ENCODE measurements at regions not wholly inside any gene's neighbourhood (a gene's known extent, or its start where the extent isn't known, plus 50 kb on each side); places are given as distances from the start of the nearest gene placed in this dataset.
A peak's percentile ranks its signal among the peaks of the same experiment; 100 is the strongest.

GRCh38 chr11:33606762-33607161 lies 93.9 kb downstream of the C11orf91 start:
- ATAC-seq (replicated peaks in 6 of 8) = no peak
- in situ Hi-C loops (cut with MboI; ENCODE audit: low pct_unique_long_range_greater_than_20kb in 2 of 9, low sequenced_read_pairs in 9 of 9, unreplicated experiment in 9 of 9) = no loop called here
- Histone ChIP-seq H3K4me1 (replicated peaks in 1 of 2) (no peaks in the 10 kb centered on the region), H3K4me3 (no peak overlapping the region), H3K27ac (no peak overlapping the region)
- WGBS, 10 experiments = 47 to 100% (median 86%) methylated on average over 2 to 6 of the region's 10 CpGs; no CpG with 5 or more reads in 5 of the 10 experiments

DNA sequence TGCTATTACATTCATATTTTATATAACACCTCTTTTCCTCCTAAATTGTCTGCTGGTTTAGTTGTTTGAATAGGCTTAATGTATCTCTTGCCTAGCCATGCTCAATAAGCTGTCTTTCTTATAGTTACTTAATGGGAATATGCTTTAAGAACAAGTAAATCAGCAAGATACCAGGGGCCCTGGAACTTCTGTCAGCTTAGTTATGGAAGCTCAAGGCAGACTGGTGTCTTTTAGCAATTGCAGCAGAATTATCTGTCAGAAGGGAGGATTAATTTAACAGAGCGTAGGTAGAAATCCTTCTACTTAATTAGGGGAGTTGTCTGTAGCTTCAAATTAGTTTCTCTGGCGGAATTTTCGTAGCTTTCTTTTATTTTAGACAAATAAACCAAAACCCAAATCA lies 94.9 kb downstream of the C11orf91 start:
- Histone ChIP-seq H3K4me3 (no peak overlapping the region), H3K27ac (no peak overlapping the region), H3K4me1 (replicated peaks in 1 of 2) (no peaks in the 10 kb centered on the region)
- 37 to 97% (median 86%) methylated on average over 1 to 3 of the region's 3 CpGs; no CpG with 5 or more reads in 1 of the 10 experiments for WGBS, 10 experiments
- no peak for ATAC-seq (replicated peaks in 6 of 8)
- in situ Hi-C loops (cut with MboI; ENCODE audit: low pct_unique_long_range_greater_than_20kb in 2 of 9, low sequenced_read_pairs in 9 of 9, unreplicated experiment in 9 of 9) = no loop called here

- H3K27ac ChIP-seq = peak overlapping the region in 1 of 2 donors; percentile 79
- ATAC-seq (replicated peaks in 6 of 8) = peak in 5 of 8 experiments; percentile 98 to 99 (median 99)
- peaks cover 13 to 21% of the 10 kb centered on the region in 2 donors for H3K4me1 ChIP-seq (replicated peaks in 1 of 2)
- in situ Hi-C loops (cut with MboI; ENCODE audit: low pct_unique_long_range_greater_than_20kb in 2 of 9, low sequenced_read_pairs in 9 of 9, unreplicated experiment in 9 of 9) = no loop called here
- 0 to 65% (median 41%) methylated on average over 1 to 11 of the region's 19 CpGs; no CpG with 5 or more reads in 2 of the 10 experiments for WGBS, 10 experiments
- H3K4me3 ChIP-seq = peak overlapping the region in 1 of 5 donors; percentile 5
Measured at GRCh38 chr11:33598426-33599069, 102.1 kb downstream of the C11orf91 start.

- ATAC-seq (replicated peaks in 6 of 8) = no peak
- no peak overlapping the region for H3K4me3 ChIP-seq
- H3K4me1 ChIP-seq (replicated peaks in 1 of 2) = peaks cover 13 to 16% of the 10 kb centered on the region in 2 donors
- in situ Hi-C loops (cut with MboI; ENCODE audit: low pct_unique_long_range_greater_than_20kb in 2 of 9, low sequenced_read_pairs in 9 of 9, unreplicated experiment in 9 of 9) = no loop called here
- H3K27ac ChIP-seq = no peak overlapping the region
Measured at GRCh38 chr11:33594188-33594587, 106.4 kb downstream of the C11orf91 start.

GRCh38 chr11:33590441-33590840 lies 110.2 kb downstream of the C11orf91 start:
- Histone ChIP-seq H3K27ac (no peak overlapping the region), H3K4me1 (replicated peaks in 1 of 2) (no peaks in the 10 kb centered on the region), H3K4me3 (no peak overlapping the region)
- ATAC-seq (replicated peaks in 6 of 8) = no peak
- WGBS, 10 experiments = 68 to 100% (median 91%) methylated on average over 1 to 4 of the region's 4 CpGs; no CpG with 5 or more reads in 1 of the 10 experiments
- in situ Hi-C loops (cut with MboI; ENCODE audit: low pct_unique_long_range_greater_than_20kb in 2 of 9, low sequenced_read_pairs in 9 of 9, unreplicated experiment in 9 of 9) = no loop called here

- H3K4me3 ChIP-seq = no peak overlapping the region
- no peak for ATAC-seq (replicated peaks in 6 of 8)
- no peaks in the 10 kb centered on the region for H3K4me1 ChIP-seq (replicated peaks in 1 of 2)
- no peak overlapping the region for H3K27ac ChIP-seq
- 72 to 100% (median 77%) methylated on average over 1 to 4 of the region's 4 CpGs for WGBS, 10 experiments
- in situ Hi-C loops (cut with MboI; ENCODE audit: low pct_unique_long_range_greater_than_20kb in 2 of 9, low sequenced_read_pairs in 9 of 9, unreplicated experiment in 9 of 9) = no loop called here
Measured at GRCh38 chr11:33588056-33588455, 112.6 kb downstream of the C11orf91 start.

GRCh38 chr11:33585586-33586209 lies 114.9 kb downstream of the C11orf91 start:
- H3K4me3 ChIP-seq = no peak overlapping the region
- in situ Hi-C loops (cut with MboI; ENCODE audit: low pct_unique_long_range_greater_than_20kb in 2 of 9, low sequenced_read_pairs in 9 of 9, unreplicated experiment in 9 of 9) = no loop called here
- H3K27ac ChIP-seq = no peak overlapping the region
- H3K4me1 ChIP-seq (replicated peaks in 1 of 2) = no peaks in the 10 kb centered on the region
- WGBS, 10 experiments = 50 to 84% (median 67%) methylated on average over 1 to 6 of the region's 6 CpGs; no CpG with 5 or more reads in 2 of the 10 experiments
- ATAC-seq (replicated peaks in 6 of 8) = no peak

- Histone ChIP-seq H3K27ac (no peak overlapping the region), H3K4me3 (no peak overlapping the region), H3K4me1 (replicated peaks in 1 of 2) (peaks cover under 1 to 2% of the 10 kb centered on the region in 2 donors)
- 27 to 100% (median 68%) methylated on average over 1 to 4 of the region's 4 CpGs for WGBS, 10 experiments
- in situ Hi-C loops (cut with MboI; ENCODE audit: low pct_unique_long_range_greater_than_20kb in 2 of 9, low sequenced_read_pairs in 9 of 9, unreplicated experiment in 9 of 9) = no loop called here
- ATAC-seq (replicated peaks in 6 of 8) = no peak
Measured at GRCh38 chr11:33582636-33583325, 117.8 kb downstream of the C11orf91 start.

DNA sequence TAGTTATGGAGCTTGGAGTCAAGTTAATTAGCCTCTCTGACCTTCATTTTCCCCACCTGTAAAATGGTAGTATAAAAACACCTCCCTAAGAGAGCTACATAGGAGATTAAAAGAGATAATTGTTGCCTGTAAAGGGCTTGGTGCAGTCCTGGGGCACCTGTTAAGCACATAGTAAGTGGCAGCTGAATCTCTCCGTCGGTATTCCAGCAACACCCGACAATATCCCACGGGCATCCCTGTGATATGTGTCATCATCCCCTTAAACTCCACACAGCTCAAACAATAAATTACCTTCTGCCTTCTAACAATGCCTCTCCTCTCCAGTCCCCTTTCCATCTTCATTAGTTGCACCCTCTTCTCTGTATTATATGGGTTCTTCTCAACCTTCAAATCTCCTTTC lies 121.5 kb downstream of the C11orf91 start:
- Histone ChIP-seq H3K27ac (no peak overlapping the region), H3K4me1 (replicated peaks in 1 of 2) (peaks cover 12 to 16% of the 10 kb centered on the region in 2 donors), H3K4me3 (no peak overlapping the region)
- in situ Hi-C loops (cut with MboI; ENCODE audit: low pct_unique_long_range_greater_than_20kb in 2 of 9, low sequenced_read_pairs in 9 of 9, unreplicated experiment in 9 of 9) = no loop called here
- WGBS, 10 experiments = 51 to 100% (median 97%) methylated on average over 1 to 4 of the region's 4 CpGs; no CpG with 5 or more reads in 3 of the 10 experiments
- ATAC-seq (replicated peaks in 6 of 8) = no peak

GRCh38 chr11:33577204-33577603 lies 123.4 kb downstream of the C11orf91 start:
- peak in 3 of 8 experiments; percentile 22 to 93 (median 47) for ATAC-seq (replicated peaks in 6 of 8)
- WGBS, 10 experiments = 52 to 100% (median 94%) methylated on average over 3 to 6 of the region's 6 CpGs; no CpG with 5 or more reads in 5 of the 10 experiments
- in situ Hi-C loops (cut with MboI; ENCODE audit: low pct_unique_long_range_greater_than_20kb in 2 of 9, low sequenced_read_pairs in 9 of 9, unreplicated experiment in 9 of 9) = no loop called here
- no peak overlapping the region for H3K4me3 ChIP-seq
- peak overlapping the region in 1 of 2 donors; percentile 33 for H3K27ac ChIP-seq
- peaks cover 12 to 16% of the 10 kb centered on the region in 2 donors for H3K4me1 ChIP-seq (replicated peaks in 1 of 2)

DNA sequence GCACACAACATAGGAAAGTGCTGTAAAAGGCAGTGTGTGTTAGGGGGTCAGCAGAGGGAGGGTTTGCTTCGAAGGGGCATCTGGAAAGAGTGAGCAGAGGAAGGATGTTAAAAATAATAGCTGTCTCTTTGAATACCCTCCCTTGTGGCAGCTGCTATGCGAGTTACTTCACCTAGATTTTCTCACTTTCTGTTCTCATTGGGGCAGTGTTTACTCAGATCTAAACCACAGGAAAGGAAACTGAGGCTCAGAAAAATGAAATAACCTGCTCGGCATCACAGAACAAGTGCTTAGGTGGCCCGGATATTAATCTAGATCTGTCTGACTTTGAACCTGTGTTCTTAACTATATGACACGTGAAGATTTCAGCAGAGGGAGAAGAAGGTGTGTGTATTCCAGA lies 125.3 kb downstream of the C11orf91 start:
- Histone ChIP-seq H3K27ac (no peak overlapping the region), H3K4me3 (no peak overlapping the region), H3K4me1 (replicated peaks in 1 of 2) (peaks cover 12 to 16% of the 10 kb centered on the region in 2 donors)
- in situ Hi-C loops (cut with MboI; ENCODE audit: low pct_unique_long_range_greater_than_20kb in 2 of 9, low sequenced_read_pairs in 9 of 9, unreplicated experiment in 9 of 9) = no loop called here
- ATAC-seq (replicated peaks in 6 of 8) = no peak
- WGBS, 10 experiments = 41 to 92% (median 73%) methylated on average over 1 to 5 of the region's 5 CpGs; no CpG with 5 or more reads in 1 of the 10 experiments

DNA sequence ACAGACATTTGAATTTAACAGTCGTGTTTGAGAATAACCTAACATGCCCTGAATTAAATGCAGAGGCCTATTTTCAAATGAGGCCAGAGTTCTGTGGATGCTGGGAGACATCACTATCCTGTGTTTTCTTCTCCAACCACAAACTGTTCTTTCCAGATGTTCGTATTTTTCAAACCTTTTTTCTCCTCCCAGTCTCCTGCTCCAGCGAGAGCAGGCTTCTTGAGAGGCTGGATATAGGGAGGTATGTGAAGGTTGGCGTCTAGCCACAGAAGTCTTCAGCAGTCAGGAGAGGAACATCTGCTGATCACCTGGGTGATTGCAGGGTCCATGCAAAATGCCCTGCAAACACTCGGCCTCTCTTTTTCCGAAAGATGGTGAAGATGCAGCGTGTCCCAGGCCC lies 126.3 kb downstream of the C11orf91 start:
- peak in 1 of 8 experiments; percentile 25 for ATAC-seq (replicated peaks in 6 of 8)
- H3K4me3 ChIP-seq = no peak overlapping the region
- no peak overlapping the region for H3K27ac ChIP-seq
- 0 to 100% (median 85%) methylated on average over 1 to 6 of the region's 7 CpGs for WGBS, 10 experiments
- H3K4me1 ChIP-seq (replicated peaks in 1 of 2) = peaks cover 12 to 16% of the 10 kb centered on the region in 2 donors
- in situ Hi-C loops (cut with MboI; ENCODE audit: low pct_unique_long_range_greater_than_20kb in 2 of 9, low sequenced_read_pairs in 9 of 9, unreplicated experiment in 9 of 9) = no loop called here

DNA sequence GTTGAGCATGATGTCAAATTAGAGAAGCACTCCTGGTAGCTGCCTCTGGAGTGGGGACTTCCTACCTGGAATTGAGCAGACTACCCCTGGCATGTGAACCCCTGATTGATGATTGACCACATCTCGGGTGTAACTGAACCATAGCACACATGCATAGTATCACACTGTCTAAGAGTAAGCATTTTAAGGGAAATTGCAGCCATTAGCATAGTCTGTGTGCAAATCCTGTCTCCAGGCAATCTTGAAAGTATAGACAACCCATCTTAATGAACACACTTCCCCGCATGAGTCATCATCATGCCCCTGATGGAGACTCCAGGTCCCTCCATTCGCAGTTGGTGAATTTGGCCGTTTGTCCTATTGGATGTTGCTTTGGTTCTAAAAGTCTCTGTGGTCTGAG lies 131.3 kb downstream of the C11orf91 start:
- peak in 3 of 8 experiments; percentile 46 to 82 (median 74) for ATAC-seq (replicated peaks in 6 of 8)
- no peaks in the 10 kb centered on the region for H3K4me1 ChIP-seq (replicated peaks in 1 of 2)
- no peak overlapping the region for H3K27ac ChIP-seq
- WGBS, 10 experiments = 37 to 100% (median 83%) methylated on average over 1 to 4 of the region's 4 CpGs; no CpG with 5 or more reads in 5 of the 10 experiments
- no peak overlapping the region for H3K4me3 ChIP-seq
- in situ Hi-C loops (cut with MboI; ENCODE audit: low pct_unique_long_range_greater_than_20kb in 2 of 9, low sequenced_read_pairs in 9 of 9, unreplicated experiment in 9 of 9) = no loop called here
